Suprapubic skin (tissue), 4 donors: ENCODE measurements at regions not wholly inside any gene's neighbourhood (a gene's known extent, or its start where the extent isn't known, plus 50 kb on each side); places are given as distances from the start of the nearest gene placed in this dataset.

Source experiments
- CTCF ChIP-seq, 2 donors: fragments of 200-600 bp in 1 of 2; fragments of 450-650 bp in 1 of 2; sonication (generic) in 1 of 2; IDR thresholded peaks; one replicate each; pipeline ENCODE4 v1.5.1; 2016 to 2019; ENCODE audit warnings: antibody characterized with exemption in 2 of 2, mild to moderate bottlenecking in 1 of 2, moderate library complexity in 1 of 2
- EP300 ChIP-seq: sonication (generic); formaldehyde crosslinking; IDR thresholded peaks from one replicate; pipeline ENCODE4 v1.6.1; 2017; ENCODE audit warnings: antibody characterized with exemption
- POLR2A ChIP-seq, 2 donors: fragments of 450-650 bp; IDR thresholded peaks; one replicate each; pipeline ENCODE4 v1.6.1; 2017; ENCODE audit warnings: antibody characterized with exemption in 2 of 2, mild to moderate bottlenecking in 2 of 2, moderate library complexity in 2 of 2
- POLR2AphosphoS5 ChIP-seq, 3 donors: sonication (generic); formaldehyde crosslinking; IDR thresholded peaks; one replicate each; pipeline ENCODE4 v1.6.1; 2017; ENCODE audit warnings: antibody characterized with exemption in 3 of 3

GRCh38 chr5:164959761-164960160, 1454.3 kb downstream of the MAT2B start:
- TF ChIP-seq POLR2A (IDR thresholded peaks at IDR 0.05) (no peak), CTCF (IDR thresholded peaks at IDR 0.05) (no peak), POLR2AphosphoS5 (IDR thresholded peaks at IDR 0.05) (no peak), EP300 (no peak)
